GM12865 (cell line): ENCODE measurements at regions not wholly inside any gene's neighbourhood (a gene's known extent, or its start where the extent isn't known, plus 50 kb on each side); places are given as distances from the start of the nearest gene placed in this dataset.

Source experiments
- DNase-seq: peaks from one replicate; pipeline ENCODE4 v3.0.0; 2010; ENCODE audit warnings: low read depth
- H3K4me3 ChIP-seq: 2 replicates; pipeline ENCODE4 v1.5.1; 2011; ENCODE audit warnings: mild to moderate bottlenecking, low read depth, low read length, control low read depth
- CTCF ChIP-seq: IDR thresholded peaks from 2 replicates; pipeline ENCODE4 v1.5.1; 2011; ENCODE audit warnings: low read length, control low read depth, low read depth, inconsistent platforms; ENCODE audit not compliant: insufficient read depth; ENCODE audit errors: missing control alignments

GRCh38 chr5:75002271-75002670 is 50.1 kb downstream of the GCNT4 start:
- DNase-seq = no peak
- H3K4me3 ChIP-seq = no peak overlapping the region
- TF ChIP-seq CTCF = no peak

GRCh38 chr5:74995926-74996325 is 56.4 kb downstream of the GCNT4 start:
- no peak for DNase-seq
- TF ChIP-seq CTCF = no peak
- no peak overlapping the region for H3K4me3 ChIP-seq

GRCh38 chr5:74994826-74995225 is 57.5 kb downstream of the GCNT4 start:
- no peak for DNase-seq
- no peak for TF ChIP-seq CTCF
- no peak overlapping the region for H3K4me3 ChIP-seq

- TF ChIP-seq CTCF = no peak
- peak; percentile 33 for DNase-seq
- H3K4me3 ChIP-seq = no peak overlapping the region
These were observed 58.6 kb downstream of the GCNT4 start for GRCh38 chr5:74993743-74994142.

- no peak for DNase-seq
- H3K4me3 ChIP-seq = no peak overlapping the region
- TF ChIP-seq CTCF = no peak
These were observed 59.6 kb downstream of the GCNT4 start for GRCh38 chr5:74992791-74993190.

GRCh38 chr5:74991522-74991921 is 60.8 kb downstream of the GCNT4 start:
- no peak for DNase-seq
- TF ChIP-seq CTCF = no peak
- no peak overlapping the region for H3K4me3 ChIP-seq

- TF ChIP-seq CTCF = no peak
- H3K4me3 ChIP-seq = no peak overlapping the region
- no peak for DNase-seq
These were observed 62.2 kb downstream of the GCNT4 start for GRCh38 chr5:74990194-74990593.
